Fibroblast of lung (primary cell): ENCODE measurements at regions not wholly inside any gene's neighbourhood (a gene's known extent, or its start where the extent isn't known, plus 50 kb on each side); places are given as distances from the start of the nearest gene placed in this dataset.

Experiments used
- CTCF ChIP-seq, 2 donors: IDR thresholded peaks in 1 of 2; conservative IDR thresholded peaks in 1 of 2; 1 replicate in 1 of 2; 2 replicates in 1 of 2; pipeline ENCODE4 v1.5.1; 2011 to 2012; ENCODE audit warnings: low read length in 2 of 2, control low read depth in 1 of 2, inconsistent platforms in 1 of 2, low read depth in 1 of 2, mild to moderate bottlenecking in 1 of 2
- EZH2 ChIP-seq: IDR thresholded peaks from 2 replicates; pipeline ENCODE4 v1.5.1; 2012; ENCODE audit warnings: low read length, control low read depth, mild to moderate bottlenecking; ENCODE audit errors: missing control alignments

GRCh38 chr6:163834226-163834970 lies 419.9 kb downstream of the QKI start:
- no peak for TF ChIP-seq CTCF (conservative IDR thresholded peaks at IDR 0.05 in 1 of 2, IDR thresholded peaks at IDR 0.05 in 1 of 2; ENCODE audit: low read depth in 1 of 2, low read length in 2 of 2)
- no peak for TF ChIP-seq EZH2
